ENCODE measurements at regions not wholly inside any gene's neighbourhood (a gene's known extent, or its start where the extent isn't known, plus 50 kb on each side); places are given as distances from the start of the nearest gene placed in this dataset.

GRCh38 chr1:73604739-73605138 is 593.2 kb downstream of the LRRIQ3 start:
- TF ChIP-seq POLR2A (IDR thresholded peaks at IDR 0.05; ENCODE audit: low read length) (no peak), GATA1 (IDR thresholded peaks at IDR 0.05; ENCODE audit: low read depth, low read length) (no peak)

Data from erythroblast (primary cell).